GM23248 (cell line): ENCODE measurements at regions not wholly inside any gene's neighbourhood (a gene's known extent, or its start where the extent isn't known, plus 50 kb on each side); places are given as distances from the start of the nearest gene placed in this dataset.

ENCODE experiments used
- DNase-seq: peaks from one replicate; pipeline ENCODE4 v3.0.0-alpha.2; 2015
- H2AFZ ChIP-seq: fragments of 200-600 bp; sonication (generic); 2 replicates; pipeline ENCODE4 v1.6.1; 2016; ENCODE audit warnings: antibody characterized with exemption
- H3F3A ChIP-seq: fragments of 200-600 bp; sonication (generic); 2 replicates; pipeline ENCODE4 v1.6.1; 2016; ENCODE audit warnings: mild to moderate bottlenecking, antibody characterized with exemption, mixed run types; ENCODE audit not compliant: insufficient read depth
- H3K27ac ChIP-seq: fragments of 200-600 bp; sonication (generic); 2 replicates; pipeline ENCODE4 v1.5.1; 2016; ENCODE audit warnings: mild to moderate bottlenecking
- H3K27me3 ChIP-seq: fragments of 200-600 bp; sonication (generic); replicated peaks from 2 replicates; pipeline ENCODE4 v1.6.1; 2016; ENCODE audit warnings: mild to moderate bottlenecking; ENCODE audit not compliant: insufficient read depth
- H3K36me3 ChIP-seq: fragments of 200-600 bp; sonication (generic); 2 replicates; pipeline ENCODE4 v1.6.1; 2016; ENCODE audit warnings: low read depth, mild to moderate bottlenecking
- H3K4me1 ChIP-seq: fragments of 200-600 bp; sonication (generic); 2 replicates; pipeline ENCODE4 v1.6.1; 2016; ENCODE audit warnings: mild to moderate bottlenecking; ENCODE audit not compliant: insufficient read depth
- H3K4me2 ChIP-seq: fragments of 200-600 bp; sonication (generic); one replicate; pipeline ENCODE4 v1.6.1; 2016; ENCODE audit warnings: mild to moderate bottlenecking; ENCODE audit not compliant: unreplicated experiment
- H3K4me3 ChIP-seq: fragments of 200-600 bp; sonication (generic); 2 replicates; pipeline ENCODE4 v1.5.1; 2016; ENCODE audit warnings: mild to moderate bottlenecking
- H3K79me2 ChIP-seq: fragments of 200-600 bp; sonication (generic); 2 replicates; pipeline ENCODE4 v1.6.1; 2016; ENCODE audit warnings: mild to moderate bottlenecking; ENCODE audit not compliant: insufficient read depth
- H3K9ac ChIP-seq: fragments of 200-600 bp; sonication (generic); 2 replicates; pipeline ENCODE4 v1.6.1; 2016; ENCODE audit warnings: mild to moderate bottlenecking
- H3K9me2 ChIP-seq: fragments of 200-600 bp; sonication (generic); 2 replicates; pipeline ENCODE4 v1.6.1; 2016; ENCODE audit warnings: mixed run types, mild to moderate bottlenecking, moderate library complexity; ENCODE audit not compliant: insufficient read depth
- H3K9me3 ChIP-seq: fragments of 200-600 bp; sonication (generic); one replicate; pipeline ENCODE4 v1.6.1; 2017; ENCODE audit warnings: low read depth
- H4K20me1 ChIP-seq: fragments of 200-600 bp; sonication (generic); 2 replicates; pipeline ENCODE4 v1.6.0; 2016; ENCODE audit not compliant: insufficient read depth
- EZH2 ChIP-seq: fragments of 200-600 bp; sonication (generic); IDR thresholded peaks from 2 replicates; pipeline ENCODE4 v1.6.1; 2018; ENCODE audit warnings: antibody characterized with exemption, mild to moderate bottlenecking; ENCODE audit not compliant: insufficient read depth, poor library complexity, severe bottlenecking
- EZH2phosphoT487 ChIP-seq: fragments of 200-600 bp; sonication (generic); IDR thresholded peaks from 2 replicates; pipeline ENCODE4 v1.6.1; 2018; ENCODE audit warnings: antibody characterized with exemption, moderate library complexity, mild to moderate bottlenecking, low read depth; ENCODE audit not compliant: insufficient read depth
- WGBS, 2 experiments: methylation state at CpG; one replicate each; pipeline ENCODE4 v1.1.6; 2015 to 2017; ENCODE audit warnings: low lambda C conversion rate in 2 of 2, low coverage in 1 of 2; ENCODE audit errors: missing lambda C conversion rate in 2 of 2; 5-methylcytosine and 5-hydroxymethylcytosine counted together
- in situ Hi-C: fragments of 300-500 bp; cut with MboI; formaldehyde crosslinking; loops from 2 replicates; pipeline ENCODE4 v1.15.0; 2020

DNA sequence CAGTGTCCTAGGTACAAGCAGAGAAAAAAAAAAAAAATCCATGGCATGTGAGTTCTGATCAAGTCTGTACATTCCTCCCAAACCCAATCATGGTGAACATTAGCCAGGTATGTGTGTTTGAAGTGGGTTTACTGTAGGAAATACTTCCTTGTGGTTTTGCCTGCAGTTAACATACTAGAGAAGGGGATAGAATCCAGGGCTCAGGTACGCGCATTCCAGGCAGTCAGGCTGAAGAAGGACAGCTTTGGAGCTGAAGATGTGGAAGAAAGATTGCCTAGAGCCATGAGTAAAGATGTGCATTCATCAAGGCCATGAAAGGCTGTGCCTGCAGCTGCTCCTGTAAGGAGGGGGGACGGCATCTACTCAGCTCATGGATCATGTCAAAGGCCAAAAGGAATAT, 88.2 kb upstream of the NTF3 start:
- no peak overlapping the region for H3K9ac ChIP-seq
- no peak for DNase-seq
- H2AFZ ChIP-seq, result no peak overlapping the region
- 51 to 73% methylated on average over 3 of the region's 3 CpGs for WGBS, 2 experiments
- H3K79me2 ChIP-seq, result no peaks in the 10 kb centered on the region
- TF ChIP-seq EZH2, result no peak
- TF ChIP-seq EZH2phosphoT487, result no peak
- H3K36me3 ChIP-seq, result no peaks in the 10 kb centered on the region
- in situ Hi-C loops, result no loop called here
- no peak overlapping the region for H3K4me2 ChIP-seq
- H3K9me2 ChIP-seq, result no peaks in the 10 kb centered on the region
- H3K27ac ChIP-seq, result no peak overlapping the region
- H3F3A ChIP-seq, result no peaks in the 10 kb centered on the region
- H3K9me3 ChIP-seq, result no peaks in the 10 kb centered on the region
- no peaks in the 10 kb centered on the region for H4K20me1 ChIP-seq
- no peaks in the 10 kb centered on the region for H3K4me1 ChIP-seq
- 0 out of 2 replicates have a peak, but pooled peaks cover 4% of the 10 kb centered on the region for H3K27me3 ChIP-seq
- H3K4me3 ChIP-seq, result no peak overlapping the region

- Histone ChIP-seq H3K36me3 (no peaks in the 10 kb centered on the region), H3K9me3 (no peaks in the 10 kb centered on the region), H3K4me3 (no peak overlapping the region), H4K20me1 (no peaks in the 10 kb centered on the region), H3K4me2 (no peak overlapping the region), H3K79me2 (no peaks in the 10 kb centered on the region), H3K9me2 (no peaks in the 10 kb centered on the region), H3K9ac (no peak overlapping the region), H3F3A (no peaks in the 10 kb centered on the region), H3K27ac (no peak overlapping the region), H3K4me1 (no peaks in the 10 kb centered on the region), H3K27me3 (0 out of 2 replicates have a peak, but pooled peaks cover 4% of the 10 kb centered on the region), H2AFZ (no peak overlapping the region)
- 46 to 50% methylated on average over 4 of the region's 4 CpGs for WGBS, 2 experiments
- TF ChIP-seq EZH2phosphoT487 (no peak), EZH2 (no peak)
- no peak for DNase-seq
- in situ Hi-C loops, result no loop called here
Measured at GRCh38 chr12:5344131-5344530, 87.8 kb upstream of the NTF3 start.

GRCh38 chr12:5345534-5345933, 86.4 kb upstream of the NTF3 start:
- H3K79me2 ChIP-seq, result no peaks in the 10 kb centered on the region
- no peak overlapping the region for H3K27ac ChIP-seq
- no peaks in the 10 kb centered on the region for H3K9me3 ChIP-seq
- H3K4me2 ChIP-seq, result no peak overlapping the region
- in situ Hi-C loops, result no loop called here
- no peaks in the 10 kb centered on the region for H4K20me1 ChIP-seq
- no peak overlapping the region for H3K9ac ChIP-seq
- H2AFZ ChIP-seq, result no peak overlapping the region
- H3K36me3 ChIP-seq, result no peaks in the 10 kb centered on the region
- H3K4me1 ChIP-seq, result no peaks in the 10 kb centered on the region
- peaks cover 4% of the 10 kb centered on the region; the same call in 1 of the 2 replicates for H3K27me3 ChIP-seq
- TF ChIP-seq EZH2phosphoT487, result no peak
- TF ChIP-seq EZH2, result no peak
- DNase-seq, result no peak
- H3F3A ChIP-seq, result no peaks in the 10 kb centered on the region
- H3K9me2 ChIP-seq, result no peaks in the 10 kb centered on the region
- no peak overlapping the region for H3K4me3 ChIP-seq

GRCh38 chr12:5348057-5348456, 83.9 kb upstream of the NTF3 start:
- in situ Hi-C loops, result no loop called here
- Histone ChIP-seq H3K27me3 (peaks cover 11% of the 10 kb centered on the region; the same call in 1 of the 2 replicates), H3K79me2 (no peaks in the 10 kb centered on the region), H3K4me2 (no peak overlapping the region), H3F3A (no peaks in the 10 kb centered on the region), H3K9me2 (no peaks in the 10 kb centered on the region), H3K9ac (no peak overlapping the region), H3K36me3 (no peaks in the 10 kb centered on the region), H2AFZ (no peak overlapping the region), H3K4me1 (no peaks in the 10 kb centered on the region), H3K4me3 (no peak overlapping the region), H3K27ac (no peak overlapping the region), H3K9me3 (no peaks in the 10 kb centered on the region), H4K20me1 (no peaks in the 10 kb centered on the region)
- WGBS, 2 experiments, result 18 to 20% methylated on average over 3 of the region's 3 CpGs
- DNase-seq, result no peak
- TF ChIP-seq EZH2, result no peak
- no peak for TF ChIP-seq EZH2phosphoT487

DNA sequence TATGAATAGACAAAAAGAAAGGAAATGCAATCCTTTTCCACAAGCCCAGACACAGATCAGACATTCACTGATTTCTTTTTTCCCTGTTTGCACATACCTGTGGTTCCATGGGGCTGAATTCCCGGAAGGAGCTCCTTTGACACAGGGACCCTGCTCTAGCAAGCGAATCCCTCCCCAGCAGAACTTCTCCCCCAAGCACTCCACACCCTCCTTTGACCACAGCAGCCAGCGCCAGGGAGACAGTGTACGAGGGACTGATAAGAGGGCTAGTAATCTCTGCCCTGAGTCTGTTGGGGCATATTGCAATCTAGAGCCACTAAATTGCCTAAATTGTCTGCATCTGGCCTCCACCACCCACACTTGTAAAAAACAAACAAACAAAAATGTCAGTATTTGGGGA, 83.4 kb upstream of the NTF3 start:
- H4K20me1 ChIP-seq, result no peaks in the 10 kb centered on the region
- H3K9me2 ChIP-seq, result no peaks in the 10 kb centered on the region
- H3K27ac ChIP-seq, result no peak overlapping the region
- no peaks in the 10 kb centered on the region for H3F3A ChIP-seq
- no peaks in the 10 kb centered on the region for H3K4me1 ChIP-seq
- DNase-seq, result no peak
- H3K27me3 ChIP-seq, result peaks cover 11% of the 10 kb centered on the region; the same call in 1 of the 2 replicates
- H3K79me2 ChIP-seq, result no peaks in the 10 kb centered on the region
- H3K4me3 ChIP-seq, result no peak overlapping the region
- in situ Hi-C loops, result no loop called here
- no peak overlapping the region for H2AFZ ChIP-seq
- H3K9me3 ChIP-seq, result no peaks in the 10 kb centered on the region
- no peaks in the 10 kb centered on the region for H3K36me3 ChIP-seq
- 41 to 54% methylated on average over 4 of the region's 4 CpGs for WGBS, 2 experiments
- H3K9ac ChIP-seq, result no peak overlapping the region
- no peak overlapping the region for H3K4me2 ChIP-seq
- TF ChIP-seq EZH2phosphoT487 (no peak), EZH2 (no peak)
